ENCODE measurements at regions not wholly inside any gene's neighbourhood (a gene's known extent, or its start where the extent isn't known, plus 50 kb on each side); places are given as distances from the start of the nearest gene placed in this dataset.

GRCh38 chr6:1553562-1554083, 56.1 kb upstream of the FOXC1 start:
- no peak for DNase-seq

GRCh38 chr6:1554141-1554475, 55.6 kb upstream of the FOXC1 start:
- no peak for DNase-seq

GRCh38 chr6:1554476-1555310, 55.0 kb upstream of the FOXC1 start:
- peak; percentile 54 to 59 for DNase-seq

- DNase-seq: no peak
These were observed 51.3 kb upstream of the FOXC1 start for GRCh38 chr6:1558388-1558787.

Measured in activated CD4-positive, alpha-beta T cell treated with anti-CD3 and anti-CD28 coated beads, Interleukin-2, amount 50 U/mL, for 4 hours (primary cell).